ENCODE measurements at regions not wholly inside any gene's neighbourhood (a gene's known extent, or its start where the extent isn't known, plus 50 kb on each side); places are given as distances from the start of the nearest gene placed in this dataset.

- POLR2A ChIA-PET = no interaction called here
- intact Hi-C loops (cut with micrococcal nuclease) = no loop called here
- Mint-ChIP-seq H3K36me3 (no peaks in the 10 kb centered on the region), H3K9me3 (no peaks in the 10 kb centered on the region), H3K4me1 (ENCODE audit: low read depth) (no peaks in the 10 kb centered on the region), H3K27ac (no peak overlapping the region), H3K27me3 (peaks cover 3% of the 10 kb centered on the region), H3K4me3 (no peak overlapping the region)
- no peak for DNase-seq
- CTCF ChIA-PET = no interaction called here
Measured at GRCh38 chr10:123434435-123435039, 231.6 kb upstream of the GPR26 start.

- CTCF ChIA-PET = no interaction called here
- H3K4me1 Mint-ChIP-seq (ENCODE audit: low read depth) = no peaks in the 10 kb centered on the region
- peaks cover 8% of the 10 kb centered on the region for H3K27me3 Mint-ChIP-seq
- POLR2A ChIA-PET = no interaction called here
- no peak overlapping the region for H3K4me3 Mint-ChIP-seq
- H3K36me3 Mint-ChIP-seq = no peaks in the 10 kb centered on the region
- no peak for DNase-seq
- H3K27ac Mint-ChIP-seq = no peak overlapping the region
- intact Hi-C loops (cut with micrococcal nuclease) = no loop called here
- no peaks in the 10 kb centered on the region for H3K9me3 Mint-ChIP-seq
Measured at GRCh38 chr10:123442901-123443300, 223.3 kb upstream of the GPR26 start.

- Mint-ChIP-seq H3K27me3 (peaks cover 6% of the 10 kb centered on the region), H3K4me1 (ENCODE audit: low read depth) (no peaks in the 10 kb centered on the region), H3K36me3 (no peaks in the 10 kb centered on the region), H3K27ac (no peak overlapping the region), H3K4me3 (no peak overlapping the region), H3K9me3 (no peaks in the 10 kb centered on the region)
- DNase-seq = no peak
- ChIA-PET CTCF (no interaction called here), POLR2A (no interaction called here)
- intact Hi-C loops (cut with micrococcal nuclease) = no loop called here
Measured at GRCh38 chr10:123443924-123444323, 222.2 kb upstream of the GPR26 start.

- Mint-ChIP-seq H3K4me3 (no peak overlapping the region), H3K4me1 (ENCODE audit: low read depth) (no peaks in the 10 kb centered on the region), H3K36me3 (no peaks in the 10 kb centered on the region), H3K27me3 (peaks cover 6% of the 10 kb centered on the region), H3K9me3 (no peaks in the 10 kb centered on the region), H3K27ac (no peak overlapping the region)
- ChIA-PET CTCF (no interaction called here), POLR2A (no interaction called here)
- no peak for DNase-seq
- intact Hi-C loops (cut with micrococcal nuclease) = no loop called here
Measured at GRCh38 chr10:123445261-123445775, 220.8 kb upstream of the GPR26 start.

GRCh38 chr10:123446449-123447156, 219.6 kb upstream of the GPR26 start:
- DNase-seq = no peak
- no peaks in the 10 kb centered on the region for H3K36me3 Mint-ChIP-seq
- intact Hi-C loops (cut with micrococcal nuclease) = no loop called here
- no peak overlapping the region for H3K4me3 Mint-ChIP-seq
- H3K27ac Mint-ChIP-seq = no peak overlapping the region
- H3K27me3 Mint-ChIP-seq = peaks cover 8% of the 10 kb centered on the region
- H3K9me3 Mint-ChIP-seq = no peaks in the 10 kb centered on the region
- CTCF ChIA-PET = no interaction called here
- no peaks in the 10 kb centered on the region for H3K4me1 Mint-ChIP-seq (ENCODE audit: low read depth)
- POLR2A ChIA-PET = no interaction called here

- no peak overlapping the region for H3K4me3 Mint-ChIP-seq
- peaks cover 2% of the 10 kb centered on the region for H3K27me3 Mint-ChIP-seq
- no peak overlapping the region for H3K27ac Mint-ChIP-seq
- no peak for DNase-seq
- no peaks in the 10 kb centered on the region for H3K4me1 Mint-ChIP-seq (ENCODE audit: low read depth)
- CTCF ChIA-PET = no interaction called here
- POLR2A ChIA-PET = no interaction called here
- no peaks in the 10 kb centered on the region for H3K9me3 Mint-ChIP-seq
- no peaks in the 10 kb centered on the region for H3K36me3 Mint-ChIP-seq
- intact Hi-C loops (cut with micrococcal nuclease) = no loop called here
Measured at GRCh38 chr10:123449234-123449962, 216.8 kb upstream of the GPR26 start.

DNA sequence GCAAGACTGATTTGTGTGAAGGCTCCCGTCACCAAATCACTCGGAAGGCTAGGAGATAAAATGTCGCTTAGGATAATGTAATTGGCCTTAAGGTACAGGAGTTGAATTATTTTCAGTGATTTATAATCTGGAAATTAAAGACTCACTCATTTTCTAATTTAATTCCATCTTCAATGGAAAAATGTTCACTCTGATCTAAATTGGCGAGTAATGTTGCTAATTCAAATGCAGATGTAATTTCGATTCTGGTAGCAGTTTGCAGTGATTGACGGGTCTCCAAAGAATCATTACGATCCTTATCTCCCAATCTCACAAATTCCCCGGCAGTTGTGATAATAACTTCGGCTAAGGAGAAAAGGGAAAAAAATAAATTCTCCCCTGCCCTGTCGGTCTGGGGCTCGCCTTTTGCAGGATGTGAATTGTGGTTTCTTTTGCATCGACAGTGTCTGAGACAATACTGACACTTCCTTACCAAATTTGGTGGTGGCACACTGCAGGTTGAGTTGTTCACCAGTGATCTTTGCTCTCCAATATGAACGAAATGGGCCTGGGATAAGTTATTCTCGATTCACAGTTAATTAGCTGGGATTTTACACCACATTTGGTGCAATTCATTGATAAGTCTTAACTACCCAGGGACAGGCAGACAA, 215.1 kb upstream of the GPR26 start:
- H3K27me3 Mint-ChIP-seq = peaks cover 2% of the 10 kb centered on the region
- no peaks in the 10 kb centered on the region for H3K4me1 Mint-ChIP-seq (ENCODE audit: low read depth)
- intact Hi-C loops (cut with micrococcal nuclease) = no loop called here
- no peaks in the 10 kb centered on the region for H3K9me3 Mint-ChIP-seq
- ChIA-PET POLR2A (no interaction called here), CTCF (no interaction called here)
- DNase-seq = no peak
- H3K27ac Mint-ChIP-seq = no peak overlapping the region
- H3K4me3 Mint-ChIP-seq = no peak overlapping the region
- no peaks in the 10 kb centered on the region for H3K36me3 Mint-ChIP-seq

- H3K4me3 Mint-ChIP-seq = no peak overlapping the region
- intact Hi-C loops (cut with micrococcal nuclease) = no loop called here
- CTCF ChIA-PET = no interaction called here
- H3K9me3 Mint-ChIP-seq = no peaks in the 10 kb centered on the region
- H3K4me1 Mint-ChIP-seq (ENCODE audit: low read depth) = no peaks in the 10 kb centered on the region
- H3K27ac Mint-ChIP-seq = no peak overlapping the region
- H3K27me3 Mint-ChIP-seq = peaks cover 2% of the 10 kb centered on the region
- POLR2A ChIA-PET = no interaction called here
- no peak for DNase-seq
- H3K36me3 Mint-ChIP-seq = no peaks in the 10 kb centered on the region
Measured at GRCh38 chr10:123451618-123452245, 214.4 kb upstream of the GPR26 start.

- ChIA-PET POLR2A (no interaction called here), CTCF (no interaction called here)
- no peak for DNase-seq
- Mint-ChIP-seq H3K27ac (no peak overlapping the region), H3K27me3 (peaks cover 3% of the 10 kb centered on the region), H3K36me3 (no peaks in the 10 kb centered on the region), H3K4me3 (no peak overlapping the region), H3K4me1 (ENCODE audit: low read depth) (no peaks in the 10 kb centered on the region), H3K9me3 (no peaks in the 10 kb centered on the region)
- intact Hi-C loops (cut with micrococcal nuclease) = no loop called here
Measured at GRCh38 chr10:123454987-123455386, 211.2 kb upstream of the GPR26 start.

- peaks cover 1% of the 10 kb centered on the region for H3K27me3 Mint-ChIP-seq
- no peaks in the 10 kb centered on the region for H3K4me1 Mint-ChIP-seq (ENCODE audit: low read depth)
- intact Hi-C loops (cut with micrococcal nuclease) = no loop called here
- DNase-seq = no peak
- H3K9me3 Mint-ChIP-seq = no peaks in the 10 kb centered on the region
- H3K4me3 Mint-ChIP-seq = no peak overlapping the region
- ChIA-PET CTCF (no interaction called here), POLR2A (no interaction called here)
- H3K27ac Mint-ChIP-seq = no peak overlapping the region
- H3K36me3 Mint-ChIP-seq = no peaks in the 10 kb centered on the region
Measured at GRCh38 chr10:123455861-123456260, 210.3 kb upstream of the GPR26 start.

- intact Hi-C loops (cut with micrococcal nuclease) = no loop called here
- CTCF ChIA-PET = no interaction called here
- POLR2A ChIA-PET = no interaction called here
- Mint-ChIP-seq H3K9me3 (no peaks in the 10 kb centered on the region), H3K4me3 (no peak overlapping the region), H3K27ac (no peak overlapping the region), H3K27me3 (peaks cover 4% of the 10 kb centered on the region), H3K4me1 (ENCODE audit: low read depth) (no peaks in the 10 kb centered on the region), H3K36me3 (no peaks in the 10 kb centered on the region)
- no peak for DNase-seq
Measured at GRCh38 chr10:123458933-123459332, 207.2 kb upstream of the GPR26 start.

DNA sequence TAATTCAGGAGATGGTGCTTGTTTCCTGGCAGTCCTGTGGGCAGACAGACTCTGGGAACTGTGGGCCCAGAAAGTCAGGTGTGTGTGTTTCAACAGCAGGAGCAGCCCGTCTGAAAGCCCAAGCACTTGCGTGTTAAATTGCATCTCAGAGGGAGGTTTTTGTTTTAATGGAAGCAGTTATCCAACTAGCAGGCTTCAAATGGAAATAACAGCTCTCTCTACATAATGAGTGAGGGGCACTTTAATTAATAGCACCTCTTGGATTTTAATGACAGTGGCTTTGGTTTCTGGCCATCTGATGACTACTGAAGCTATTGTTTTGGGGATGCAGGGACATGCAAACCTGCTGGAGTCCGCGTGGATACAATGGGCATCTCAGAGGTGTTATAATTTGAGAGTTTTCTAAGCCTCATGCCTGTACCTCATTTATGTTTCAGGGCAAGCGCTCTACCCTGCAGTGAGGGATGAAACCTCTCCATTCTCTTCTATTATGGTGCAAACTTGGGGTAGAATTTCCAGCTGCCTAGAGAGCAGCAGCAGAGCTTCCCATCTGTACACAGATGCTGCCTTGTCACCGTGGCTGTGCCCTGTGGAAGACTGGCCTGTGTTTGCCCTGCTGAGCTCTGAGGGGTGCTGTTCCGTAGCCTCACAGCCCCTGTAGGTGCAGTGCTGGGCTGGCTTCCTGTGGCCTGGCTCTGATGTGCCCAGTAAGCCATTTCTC, 206.6 kb upstream of the GPR26 start:
- Mint-ChIP-seq H3K4me3 (no peak overlapping the region), H3K36me3 (no peaks in the 10 kb centered on the region), H3K9me3 (no peaks in the 10 kb centered on the region), H3K27me3 (peaks cover 4% of the 10 kb centered on the region), H3K27ac (no peak overlapping the region), H3K4me1 (ENCODE audit: low read depth) (no peaks in the 10 kb centered on the region)
- intact Hi-C loops (cut with micrococcal nuclease) = no loop called here
- ChIA-PET POLR2A (no interaction called here), CTCF (no interaction called here)
- DNase-seq = no peak
